ENCODE measurements at regions not wholly inside any gene's neighbourhood (a gene's known extent, or its start where the extent isn't known, plus 50 kb on each side); places are given as distances from the start of the nearest gene placed in this dataset.

DNA sequence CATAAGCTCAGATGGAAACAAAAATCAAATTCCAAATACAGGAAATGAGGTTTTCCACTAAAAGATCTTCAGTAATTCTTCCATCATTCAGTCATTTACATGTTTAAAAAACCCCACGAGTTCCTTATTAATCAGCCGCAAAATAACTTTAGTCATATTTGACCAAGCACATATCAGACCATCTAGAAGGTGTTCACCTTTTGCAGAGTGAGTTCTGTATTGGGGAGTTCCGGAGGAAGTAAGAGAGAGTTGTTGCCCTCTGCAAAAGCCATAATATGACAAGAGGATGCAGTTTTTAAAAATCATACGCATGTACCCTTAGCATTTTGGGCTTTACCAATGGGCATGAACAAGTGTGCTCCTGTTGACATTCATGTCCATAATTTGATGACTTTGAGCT, 61.6 kb downstream of the CCR1 start:
- no peak overlapping the region for H3K4me3 ChIP-seq (ENCODE audit: low read length)
- DNase-seq (ENCODE audit: low read depth, low spot score), result no peak

DNA sequence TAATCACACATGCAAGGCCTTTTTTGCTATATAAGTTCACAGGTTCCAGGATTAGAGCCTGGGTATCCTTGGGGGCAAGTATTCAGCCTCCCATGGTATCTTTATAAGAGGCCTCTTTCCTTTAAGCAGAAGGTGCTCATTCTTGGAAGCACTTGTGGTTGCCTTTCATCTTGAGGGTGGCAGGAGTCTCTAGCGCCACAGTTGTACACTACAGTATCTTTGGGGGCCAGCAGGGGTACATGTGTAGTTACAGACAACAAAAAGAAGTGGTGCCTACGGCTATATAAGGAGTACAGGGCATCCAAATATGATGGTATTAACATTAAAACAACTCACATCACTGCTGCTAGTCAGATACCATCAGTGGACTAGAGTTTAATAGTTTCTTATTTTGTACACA, 62.1 kb downstream of the CCR1 start:
- H3K4me3 ChIP-seq (ENCODE audit: low read length), result no peak overlapping the region
- DNase-seq (ENCODE audit: low read depth, low spot score), result peak; percentile 37

DNA sequence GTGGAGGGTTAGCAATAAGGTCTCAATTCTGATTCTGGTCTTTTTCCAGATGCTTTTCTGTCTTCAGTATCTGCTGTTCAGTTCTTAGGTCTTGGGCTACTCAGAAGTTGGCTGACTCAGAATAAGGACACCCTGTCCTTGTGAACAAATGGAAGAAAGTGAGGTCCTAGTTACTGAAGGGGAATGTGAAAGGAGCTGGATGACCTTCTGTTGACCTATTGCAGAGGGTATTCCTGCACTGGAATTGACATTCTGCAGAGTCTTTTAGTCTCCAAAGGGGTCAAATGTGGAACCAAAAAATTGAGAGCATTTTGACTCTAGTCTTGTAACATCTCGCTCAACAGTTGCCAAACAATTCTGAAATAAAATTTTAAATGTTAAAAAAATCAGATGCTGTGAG, 63.0 kb downstream of the CCR1 start:
- no peak for DNase-seq (ENCODE audit: low read depth, low spot score)
- H3K4me3 ChIP-seq (ENCODE audit: low read length), result no peak overlapping the region

DNA sequence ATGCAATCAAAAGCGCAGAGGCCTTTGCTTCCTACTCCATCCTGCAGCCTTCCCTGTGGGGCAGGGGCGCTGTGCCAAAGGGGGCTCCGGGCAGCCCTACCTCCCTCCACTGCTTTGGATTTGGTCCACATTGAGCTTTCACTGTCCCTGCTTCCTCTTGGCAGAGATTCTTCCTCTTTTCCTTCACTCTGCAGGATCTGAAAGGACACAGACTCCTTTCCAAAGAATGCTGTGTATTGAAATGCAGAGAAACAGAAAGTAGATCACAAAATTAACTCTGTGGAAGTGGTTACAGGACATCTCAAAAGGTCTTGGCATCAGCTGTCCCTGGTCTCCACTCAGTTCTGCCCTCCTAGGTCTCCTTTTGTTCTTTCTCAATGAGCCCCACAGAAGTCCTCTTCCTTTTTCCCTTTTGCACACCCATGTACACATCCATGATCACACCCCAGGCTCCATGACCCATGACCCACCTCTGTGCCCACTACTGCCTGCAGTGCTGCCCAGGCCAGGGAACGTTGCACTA, 64.1 kb downstream of the CCR1 start:
- no peak overlapping the region for H3K4me3 ChIP-seq (ENCODE audit: low read length)
- no peak for DNase-seq (ENCODE audit: low read depth, low spot score)

DNA sequence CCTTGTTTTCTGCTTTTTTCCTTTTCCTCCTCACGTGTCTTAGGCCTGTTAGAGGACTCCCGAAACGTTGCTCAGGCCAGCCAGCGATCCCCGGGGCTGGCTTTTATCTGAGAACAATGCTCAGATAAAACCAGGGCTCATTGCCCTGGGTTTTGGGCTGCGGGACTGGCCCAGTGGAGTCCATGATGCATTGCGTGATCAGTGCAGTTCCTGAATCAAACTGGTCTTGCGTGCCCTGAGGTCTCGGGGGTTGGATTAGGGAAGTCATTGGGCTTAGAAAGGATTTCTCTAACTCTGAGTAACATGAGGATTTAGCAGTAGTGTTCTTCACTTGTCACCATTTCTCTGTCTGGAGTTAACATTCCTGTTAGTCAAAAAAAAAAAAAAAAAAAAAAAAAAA, 66.3 kb downstream of the CCR1 start:
- no peak for DNase-seq (ENCODE audit: low read depth, low spot score)
- H3K4me3 ChIP-seq (ENCODE audit: low read length), result no peak overlapping the region

- no peak for DNase-seq (ENCODE audit: low read depth, low spot score)
- no peak overlapping the region for H3K4me3 ChIP-seq (ENCODE audit: low read length)
Measured at GRCh38 chr3:46138581-46138980, 69.5 kb downstream of the CCR1 start.

GRCh38 chr3:46135475-46135874, 72.6 kb downstream of the CCR1 start:
- no peak overlapping the region for H3K4me3 ChIP-seq (ENCODE audit: low read length)
- DNase-seq (ENCODE audit: low read depth, low spot score), result no peak

- no peak overlapping the region for H3K4me3 ChIP-seq (ENCODE audit: low read length)
- no peak for DNase-seq (ENCODE audit: low read depth, low spot score)
Measured at GRCh38 chr3:46133285-46133684, 74.8 kb downstream of the CCR1 start.

DNA sequence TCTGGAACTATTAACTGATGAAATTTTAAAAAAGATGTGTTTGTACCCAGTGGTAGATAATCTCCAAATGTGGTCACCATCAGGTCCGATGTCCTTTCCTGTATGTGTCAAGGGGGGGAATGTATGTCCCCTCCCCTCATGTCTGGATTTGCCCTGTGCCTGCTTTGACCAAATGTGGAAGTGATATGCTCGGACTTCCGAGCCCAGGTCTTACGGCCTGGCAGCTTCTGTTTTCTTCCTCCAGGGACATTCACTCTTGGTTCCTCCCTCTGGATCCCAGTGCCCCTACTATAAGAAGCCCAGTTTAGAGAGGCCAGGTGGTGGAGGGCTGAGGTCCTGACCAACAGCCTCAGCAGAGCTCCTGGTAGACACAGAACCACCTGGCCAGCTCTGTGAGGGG, 75.5 kb downstream of the CCR1 start:
- no peak overlapping the region for H3K4me3 ChIP-seq (ENCODE audit: low read length)
- DNase-seq (ENCODE audit: low read depth, low spot score), result no peak

DNA sequence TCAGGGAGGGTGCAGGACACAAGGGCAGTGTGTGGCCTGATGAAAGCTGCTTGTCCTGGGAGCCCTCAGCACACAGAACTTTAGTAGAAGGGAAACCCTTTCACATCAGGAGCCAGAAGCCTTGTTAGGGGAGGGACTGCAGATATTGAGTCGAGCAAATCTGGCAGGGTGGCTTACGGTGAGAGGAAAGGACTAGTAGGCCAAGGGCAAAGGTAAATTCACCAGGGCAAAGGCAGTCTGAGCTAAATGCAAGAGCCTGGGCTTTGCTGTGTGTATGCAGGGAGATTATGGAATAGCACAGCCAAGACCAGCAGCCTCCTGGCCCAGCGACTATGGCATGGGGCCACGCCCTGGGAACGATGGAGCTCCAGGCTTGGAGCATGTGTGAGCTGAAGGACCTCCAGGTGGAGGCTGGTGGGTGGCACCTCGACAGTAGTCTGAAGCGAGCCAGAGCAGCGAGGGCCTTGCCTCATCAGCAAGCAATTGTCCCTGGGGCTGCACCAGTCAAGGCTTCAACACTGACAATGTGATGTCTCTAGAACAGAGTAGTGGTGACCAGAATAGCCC, 76.1 kb downstream of the CCR1 start:
- no peak overlapping the region for H3K4me3 ChIP-seq (ENCODE audit: low read length)
- DNase-seq (ENCODE audit: low read depth, low spot score), result no peak

DNA sequence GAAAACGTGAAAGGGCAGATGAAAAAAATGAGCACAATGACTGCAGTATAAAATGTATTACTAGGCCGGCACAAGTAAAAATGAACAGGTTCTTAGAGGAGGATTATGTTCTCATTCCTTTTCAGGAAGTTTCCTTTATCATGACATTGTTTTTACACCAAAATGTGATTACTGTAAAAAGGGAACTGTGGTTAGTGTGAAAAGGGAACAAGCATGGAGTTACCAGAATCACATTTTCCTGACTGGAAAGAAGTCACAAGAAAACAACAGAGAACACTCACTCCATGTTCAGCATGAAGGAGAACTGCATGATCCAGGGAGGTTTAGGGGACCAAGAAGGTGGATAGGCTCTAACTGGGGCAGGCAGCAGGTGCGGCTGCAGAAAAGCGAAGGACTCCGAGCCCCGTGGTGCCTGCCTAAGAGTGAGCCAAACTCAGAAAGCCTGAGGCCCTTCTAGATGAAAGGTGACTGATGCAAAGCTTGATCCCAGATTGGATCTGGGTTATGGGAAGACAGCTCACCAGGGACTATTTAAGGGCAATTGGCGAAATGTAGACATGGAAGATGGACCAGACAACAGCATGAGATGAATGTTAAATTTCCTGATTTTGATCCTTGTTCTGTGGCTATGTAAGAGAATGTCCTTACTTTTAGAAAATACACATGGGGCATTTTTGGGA, 77.3 kb downstream of the CCR1 start:
- no peak overlapping the region for H3K4me3 ChIP-seq (ENCODE audit: low read length)
- no peak for DNase-seq (ENCODE audit: low read depth, low spot score)

DNA sequence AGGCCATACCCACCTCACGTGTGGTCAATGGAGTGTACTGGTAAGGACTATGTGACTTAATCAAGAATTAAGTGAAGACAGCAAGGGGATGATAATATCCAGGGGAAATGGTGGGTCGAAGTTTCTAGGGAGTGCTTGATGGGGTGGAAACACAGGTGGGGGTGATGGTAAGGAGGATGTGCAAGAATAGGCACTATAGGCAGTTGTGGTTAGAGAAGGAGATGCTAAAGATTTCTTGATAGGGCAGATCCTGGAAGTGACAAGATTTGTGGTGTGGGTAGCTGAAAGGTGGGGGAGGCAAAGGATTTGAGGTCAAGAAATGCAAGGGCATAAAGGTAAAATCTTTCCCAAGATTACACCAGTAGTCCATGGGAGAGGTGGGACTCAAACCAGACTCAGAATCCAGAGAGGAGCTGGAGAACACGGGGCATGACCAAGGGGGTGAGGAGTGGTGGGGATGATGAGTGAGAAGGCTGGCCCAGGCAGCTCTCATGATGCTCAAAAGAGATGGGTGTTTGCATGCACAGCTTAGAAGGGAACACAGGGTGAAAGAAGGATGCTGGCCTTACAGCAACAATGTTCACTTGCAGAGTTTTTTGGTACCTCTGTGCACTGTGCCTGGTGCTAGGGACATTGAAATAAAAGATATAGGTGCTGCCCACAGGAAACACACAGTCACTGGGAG, 78.4 kb downstream of the CCR1 start:
- no peak overlapping the region for H3K4me3 ChIP-seq (ENCODE audit: low read length)
- DNase-seq (ENCODE audit: low read depth, low spot score), result peak; percentile 75

DNA sequence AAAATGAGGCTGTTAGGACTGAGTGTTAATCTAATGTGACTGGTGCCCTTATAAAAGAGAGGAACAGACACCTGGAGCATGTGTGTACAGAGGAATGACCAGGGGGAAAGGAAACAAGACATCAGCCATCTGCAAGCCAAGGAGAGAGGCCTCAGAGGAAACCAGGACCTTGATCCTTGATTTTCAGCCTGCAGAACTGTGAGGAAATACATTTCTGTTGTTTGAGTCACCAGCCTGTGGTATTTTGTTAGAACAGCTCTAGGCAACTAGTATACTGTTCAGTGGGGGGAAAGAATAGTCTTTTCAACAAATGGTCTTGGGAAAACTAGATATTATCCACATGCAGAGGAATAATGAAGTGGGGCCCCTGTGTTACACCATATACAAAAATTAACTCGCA, 80.6 kb downstream of the CCR1 start:
- no peak overlapping the region for H3K4me3 ChIP-seq (ENCODE audit: low read length)
- DNase-seq (ENCODE audit: low read depth, low spot score), result no peak

- no peak overlapping the region for H3K4me3 ChIP-seq (ENCODE audit: low read length)
- DNase-seq (ENCODE audit: low read depth, low spot score), result no peak
Measured at GRCh38 chr3:46124216-46125177, 83.6 kb downstream of the CCR1 start.

DNA sequence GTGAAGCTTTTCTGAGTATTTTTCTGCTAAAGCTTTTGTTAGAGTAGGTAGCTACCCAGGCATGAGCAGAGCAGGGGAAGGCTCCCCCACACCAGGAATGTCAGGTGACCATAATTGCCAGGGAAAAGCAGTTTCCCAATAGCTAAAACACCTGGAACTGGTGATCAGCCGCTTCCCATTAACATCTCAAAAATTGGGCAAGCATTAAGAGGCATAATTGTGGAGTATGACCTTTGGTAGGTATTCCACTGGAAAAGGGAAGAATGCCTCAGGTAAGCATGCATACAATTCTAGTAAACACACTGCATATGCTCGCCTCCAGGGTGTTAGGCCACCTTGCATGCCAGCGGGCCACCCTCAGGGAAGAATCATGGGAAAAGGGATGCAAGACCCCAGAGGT, 84.5 kb downstream of the CCR1 start:
- no peak overlapping the region for H3K4me3 ChIP-seq (ENCODE audit: low read length)
- no peak for DNase-seq (ENCODE audit: low read depth, low spot score)

- no peak for DNase-seq (ENCODE audit: low read depth, low spot score)
- H3K4me3 ChIP-seq (ENCODE audit: low read length), result no peak overlapping the region
Measured at GRCh38 chr3:46122091-46122490, 86.0 kb downstream of the CCR1 start.

GRCh38 chr3:46120983-46121382, 87.1 kb downstream of the CCR1 start:
- DNase-seq (ENCODE audit: low read depth, low spot score), result no peak
- no peak overlapping the region for H3K4me3 ChIP-seq (ENCODE audit: low read length)

DNA sequence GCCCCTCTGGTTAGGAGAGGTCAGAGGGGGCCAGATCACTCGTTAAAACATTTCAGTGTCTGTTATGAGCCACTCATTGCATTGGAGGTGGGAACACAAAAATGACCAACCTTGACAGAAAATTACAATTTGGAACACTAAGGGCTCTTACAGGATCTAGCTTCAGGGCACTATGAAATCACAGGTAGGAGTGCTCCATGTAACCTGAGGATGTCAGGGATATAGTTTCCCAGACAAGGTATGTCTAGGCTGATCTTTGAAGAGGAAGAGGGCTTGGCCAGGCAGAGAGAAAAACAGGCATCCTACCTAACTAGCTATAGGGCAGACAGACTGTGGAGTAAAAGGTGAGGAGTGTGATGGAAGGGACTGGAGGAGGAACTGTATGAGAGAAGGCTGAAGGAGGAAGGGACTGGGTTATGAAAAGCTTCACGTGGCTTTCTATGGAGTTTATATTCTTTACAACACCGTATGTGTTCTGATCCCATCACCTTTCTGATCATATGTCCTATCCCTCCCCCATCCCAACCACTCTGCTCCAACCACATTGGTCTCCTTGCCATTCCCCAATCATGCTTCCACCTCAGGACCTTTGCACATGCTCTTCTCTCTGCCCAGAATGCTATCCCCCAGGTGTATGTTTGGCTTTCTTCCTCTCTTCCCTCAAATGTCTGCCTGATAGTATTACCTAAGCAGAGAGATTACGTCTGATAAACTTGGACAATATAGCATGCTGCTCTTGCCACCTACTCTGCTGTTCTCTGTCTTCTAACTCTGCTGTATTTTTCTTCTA, 88.2 kb downstream of the CCR1 start:
- no peak overlapping the region for H3K4me3 ChIP-seq (ENCODE audit: low read length)
- no peak for DNase-seq (ENCODE audit: low read depth, low spot score)

- DNase-seq (ENCODE audit: low read depth, low spot score), result no peak
Measured at GRCh38 chr3:46119253-46119652, 88.9 kb downstream of the CCR1 start.

More at GRCh38 chr3:46119253-46119652, 88.9 kb downstream of the CCR1 start:
- H3K4me3 ChIP-seq (ENCODE audit: low read length), result no peak overlapping the region
